ENCODE measurements at regions not wholly inside any gene's neighbourhood (a gene's known extent, or its start where the extent isn't known, plus 50 kb on each side); places are given as distances from the start of the nearest gene placed in this dataset.

DNA sequence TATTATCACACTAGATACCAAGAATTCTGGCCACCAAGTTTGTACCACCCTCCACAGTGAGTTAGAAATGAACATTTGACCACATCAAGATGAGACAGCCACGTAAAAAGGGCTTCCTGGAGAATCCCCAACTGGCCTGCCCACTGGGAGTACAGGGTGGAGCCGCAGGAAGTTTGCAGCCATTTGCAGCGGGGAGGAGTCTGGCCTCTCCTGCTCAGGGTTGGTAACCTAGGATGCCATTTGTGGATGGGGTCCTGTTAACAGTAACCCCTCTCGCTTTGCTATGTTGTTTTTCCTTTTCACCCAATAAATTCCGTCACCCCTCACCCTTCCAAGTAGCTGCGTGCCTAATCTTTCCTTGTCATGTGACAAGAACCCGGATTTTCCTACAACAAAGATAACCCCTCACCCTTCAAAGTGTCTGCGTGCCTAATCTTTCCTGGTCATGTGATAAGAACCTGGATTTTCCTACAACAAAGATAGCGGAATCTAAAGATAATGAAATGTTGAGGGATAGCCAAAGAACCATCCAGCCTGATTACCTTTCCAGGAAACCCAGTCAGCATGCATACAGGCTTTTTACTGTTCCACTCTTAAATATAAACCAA is 245.4 kb downstream of the NAF1 start (continued):
- TF ChIP-seq, protein P1, sequence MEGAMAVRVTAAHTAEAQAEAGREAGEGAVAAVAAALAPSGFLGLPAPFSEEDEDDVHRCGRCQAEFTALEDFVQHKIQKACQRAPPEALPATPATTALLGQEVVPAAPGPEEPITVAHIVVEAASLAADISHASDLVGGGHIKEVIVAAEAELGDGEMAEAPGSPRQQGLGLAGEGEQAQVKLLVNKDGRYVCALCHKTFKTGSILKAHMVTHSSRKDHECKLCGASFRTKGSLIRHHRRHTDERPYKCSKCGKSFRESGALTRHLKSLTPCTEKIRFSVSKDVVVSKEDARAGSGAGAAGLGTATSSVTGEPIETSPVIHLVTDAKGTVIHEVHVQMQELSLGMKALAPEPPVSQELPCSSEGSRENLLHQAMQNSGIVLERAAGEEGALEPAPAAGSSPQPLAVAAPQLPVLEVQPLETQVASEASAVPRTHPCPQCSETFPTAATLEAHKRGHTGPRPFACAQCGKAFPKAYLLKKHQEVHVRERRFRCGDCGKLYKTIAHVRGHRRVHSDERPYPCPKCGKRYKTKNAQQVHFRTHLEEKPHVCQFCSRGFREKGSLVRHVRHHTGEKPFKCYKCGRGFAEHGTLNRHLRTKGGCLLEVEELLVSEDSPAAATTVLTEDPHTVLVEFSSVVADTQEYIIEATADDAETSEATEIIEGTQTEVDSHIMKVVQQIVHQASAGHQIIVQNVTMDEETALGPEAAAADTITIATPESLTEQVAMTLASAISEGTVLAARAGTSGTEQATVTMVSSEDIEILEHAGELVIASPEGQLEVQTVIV (IDR thresholded peaks at IDR 0.05; ENCODE audit: borderline replicate concordance, partially characterized antibody) = no peak
- no peak for TF ChIP-seq SREBF2 (IDR thresholded peaks at IDR 0.05; ENCODE audit: low read length)
- TF ChIP-seq, protein P2, sequence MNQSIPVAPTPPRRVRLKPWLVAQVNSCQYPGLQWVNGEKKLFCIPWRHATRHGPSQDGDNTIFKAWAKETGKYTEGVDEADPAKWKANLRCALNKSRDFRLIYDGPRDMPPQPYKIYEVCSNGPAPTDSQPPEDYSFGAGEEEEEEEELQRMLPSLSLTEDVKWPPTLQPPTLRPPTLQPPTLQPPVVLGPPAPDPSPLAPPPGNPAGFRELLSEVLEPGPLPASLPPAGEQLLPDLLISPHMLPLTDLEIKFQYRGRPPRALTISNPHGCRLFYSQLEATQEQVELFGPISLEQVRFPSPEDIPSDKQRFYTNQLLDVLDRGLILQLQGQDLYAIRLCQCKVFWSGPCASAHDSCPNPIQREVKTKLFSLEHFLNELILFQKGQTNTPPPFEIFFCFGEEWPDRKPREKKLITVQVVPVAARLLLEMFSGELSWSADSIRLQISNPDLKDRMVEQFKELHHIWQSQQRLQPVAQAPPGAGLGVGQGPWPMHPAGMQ (IDR thresholded peaks at IDR 0.05; ENCODE audit: borderline replicate concordance) = no peak
- TF ChIP-seq, protein P3, sequence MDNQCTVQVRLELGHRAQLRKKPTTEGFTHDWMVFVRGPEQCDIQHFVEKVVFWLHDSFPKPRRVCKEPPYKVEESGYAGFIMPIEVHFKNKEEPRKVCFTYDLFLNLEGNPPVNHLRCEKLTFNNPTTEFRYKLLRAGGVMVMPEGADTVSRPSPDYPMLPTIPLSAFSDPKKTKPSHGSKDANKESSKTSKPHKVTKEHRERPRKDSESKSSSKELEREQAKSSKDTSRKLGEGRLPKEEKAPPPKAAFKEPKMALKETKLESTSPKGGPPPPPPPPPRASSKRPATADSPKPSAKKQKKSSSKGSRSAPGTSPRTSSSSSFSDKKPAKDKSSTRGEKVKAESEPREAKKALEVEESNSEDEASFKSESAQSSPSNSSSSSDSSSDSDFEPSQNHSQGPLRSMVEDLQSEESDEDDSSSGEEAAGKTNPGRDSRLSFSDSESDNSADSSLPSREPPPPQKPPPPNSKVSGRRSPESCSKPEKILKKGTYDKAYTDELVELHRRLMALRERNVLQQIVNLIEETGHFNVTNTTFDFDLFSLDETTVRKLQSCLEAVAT (IDR thresholded peaks at IDR 0.05) = no peak

DNA sequence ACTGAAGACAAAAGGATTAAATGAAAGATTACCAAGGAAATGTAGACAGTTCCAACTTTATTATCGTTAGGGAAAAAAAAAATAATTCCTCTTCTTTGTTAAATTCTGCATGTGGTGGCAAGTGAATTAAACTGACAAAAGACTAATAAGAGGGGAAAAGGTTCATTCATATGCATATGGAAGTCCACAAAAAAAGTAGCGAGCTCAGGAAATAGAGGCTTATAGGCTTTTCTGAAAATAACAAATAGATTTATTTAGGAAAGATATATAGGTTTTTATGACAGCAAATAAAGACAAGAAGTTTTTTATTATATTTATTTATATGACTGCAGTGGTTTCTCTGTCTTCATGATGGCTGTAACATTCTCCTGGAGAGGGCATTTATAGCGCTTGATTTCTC is 246.0 kb downstream of the NAF1 start:
- 0 out of 4 replicates have a peak, but pooled peaks cover 0 to 1% of the 10 kb centered on the region in 2 experiments for H3K27me3 ChIP-seq (replicated peaks in 1 of 2; ENCODE audit: control insufficient read depth in 2 of 2, insufficient read depth in 2 of 2, low read length in 1 of 2)
- WGBS (ENCODE audit: insufficient coverage, insufficient replicate concordance, low lambda C conversion rate, missing lambda C conversion rate) = 1% methylated on average over 3 of the region's 3 CpGs
- no peak overlapping the region for H3K4me3 ChIP-seq
- intact Hi-C loops (cut with micrococcal nuclease; ENCODE audit: unreplicated experiment) = no loop called here
- no peak for ATAC-seq
- TF ChIP-seq JUND (IDR thresholded peaks at IDR 0.05; ENCODE audit: low read depth, low read length) = no peak
- H3K79me2 ChIP-seq (ENCODE audit: control insufficient read depth, insufficient read depth, low read length) = no peaks in the 10 kb centered on the region
- no peaks in the 10 kb centered on the region for H3K36me3 ChIP-seq (ENCODE audit: control insufficient read depth in 2 of 2, insufficient read depth in 2 of 2, low read length in 1 of 2)
- FAIRE-seq = no peak
- no peak for DNase-seq (ENCODE audit: low read depth, low spot score)
- no peak overlapping the region for H3K9ac ChIP-seq (ENCODE audit: control insufficient read depth, insufficient read depth, low read length)
- in situ Hi-C loops (cut with MboI) = no loop called here
- H2AFZ ChIP-seq (ENCODE audit: control insufficient read depth, low read depth, low read length) = no peak overlapping the region
- no peak overlapping the region for H3K27ac ChIP-seq (ENCODE audit: control insufficient read depth, insufficient read depth)
- CTCF ChIA-PET = interaction anchor here (0.8 kb wide), 1 partner anchor 16 kb away, joined by 3 read pairs; no protein-coding TSS in a partner anchor
- H3K4me1 ChIP-seq (ENCODE audit: control insufficient read depth, insufficient read depth, low read length) = no peaks in the 10 kb centered on the region
- H3K9me3 ChIP-seq (replicated peaks; ENCODE audit: control insufficient read depth, insufficient read depth, low read length) = no peaks in the 10 kb centered on the region; the same call in 2 of the 3 replicates
- POLR2A ChIA-PET = no interaction called here
- BruUV-seq (replicated peaks) = no TSS peak
- H4K20me1 ChIP-seq (ENCODE audit: control insufficient read depth, insufficient read depth) = no peaks in the 10 kb centered on the region
- SMC1A ChIA-PET (ENCODE audit: uncharacterized antibody, unreplicated experiment) = interaction anchor here (0.6 to 1.7 kb wide), 4 partner anchors 10 to 297 kb away, joined by 3 to 5 read pairs (median 4); no protein-coding TSS in a partner anchor
- H3K4me2 ChIP-seq (ENCODE audit: control insufficient read depth, insufficient read depth) = no peak overlapping the region
- RAD21 ChIA-PET (ENCODE audit: unreplicated experiment) = no interaction called here

Data from GM12878 (cell line).